ENCODE measurements at regions not wholly inside any gene's neighbourhood (a gene's known extent, or its start where the extent isn't known, plus 50 kb on each side); places are given as distances from the start of the nearest gene placed in this dataset.

DNA sequence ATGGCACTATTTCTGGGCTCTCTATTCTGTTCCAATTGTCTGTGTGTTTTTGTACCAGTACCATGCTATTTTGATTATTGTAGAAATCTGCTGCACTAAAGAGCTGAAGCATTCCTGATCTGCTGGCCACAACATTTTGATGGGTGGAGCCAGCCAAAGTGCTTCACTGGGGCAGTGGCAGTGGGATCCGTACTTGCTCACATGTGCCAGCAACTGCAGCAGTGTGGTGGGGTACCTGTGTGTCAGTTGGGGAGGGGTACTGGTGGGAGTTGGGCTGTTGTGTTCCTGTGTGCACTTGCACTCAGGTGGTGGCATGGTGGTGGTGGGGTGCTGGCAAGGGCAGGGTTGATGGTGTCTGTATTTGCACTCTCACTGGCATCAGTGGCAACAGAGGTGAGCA is 204.6 kb upstream of the ALG10 start:
- TF ChIP-seq, protein P1, sequence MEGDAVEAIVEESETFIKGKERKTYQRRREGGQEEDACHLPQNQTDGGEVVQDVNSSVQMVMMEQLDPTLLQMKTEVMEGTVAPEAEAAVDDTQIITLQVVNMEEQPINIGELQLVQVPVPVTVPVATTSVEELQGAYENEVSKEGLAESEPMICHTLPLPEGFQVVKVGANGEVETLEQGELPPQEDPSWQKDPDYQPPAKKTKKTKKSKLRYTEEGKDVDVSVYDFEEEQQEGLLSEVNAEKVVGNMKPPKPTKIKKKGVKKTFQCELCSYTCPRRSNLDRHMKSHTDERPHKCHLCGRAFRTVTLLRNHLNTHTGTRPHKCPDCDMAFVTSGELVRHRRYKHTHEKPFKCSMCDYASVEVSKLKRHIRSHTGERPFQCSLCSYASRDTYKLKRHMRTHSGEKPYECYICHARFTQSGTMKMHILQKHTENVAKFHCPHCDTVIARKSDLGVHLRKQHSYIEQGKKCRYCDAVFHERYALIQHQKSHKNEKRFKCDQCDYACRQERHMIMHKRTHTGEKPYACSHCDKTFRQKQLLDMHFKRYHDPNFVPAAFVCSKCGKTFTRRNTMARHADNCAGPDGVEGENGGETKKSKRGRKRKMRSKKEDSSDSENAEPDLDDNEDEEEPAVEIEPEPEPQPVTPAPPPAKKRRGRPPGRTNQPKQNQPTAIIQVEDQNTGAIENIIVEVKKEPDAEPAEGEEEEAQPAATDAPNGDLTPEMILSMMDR (IDR thresholded peaks at IDR 0.05; ENCODE audit: control extremely low read depth, extremely low read depth) = no peak
- WGBS, 2 donors = 78 to 81% methylated on average over 1 of the region's 1 CpG
- Histone ChIP-seq H3K36me3 (ENCODE audit: control insufficient read depth in 4 of 4, insufficient read depth in 4 of 4, low read length in 4 of 4) (no peaks in the 10 kb centered on the region), H3K27me3 (ENCODE audit: control insufficient read depth in 3 of 3, insufficient read depth in 3 of 3, low read length in 2 of 3) (no peaks in the 10 kb centered on the region), H3K9me3 (ENCODE audit: control insufficient read depth in 4 of 4, insufficient read depth in 3 of 4, low read length in 3 of 4) (peaks cover 0 to 9% (median 4%) of the 10 kb centered on the region in 4 donors), H3K4me3 (no peak overlapping the region), H3K9ac (ENCODE audit: insufficient read depth in 1 of 2, low read length in 2 of 2) (no peak overlapping the region), H3K4me1 (ENCODE audit: control insufficient read depth in 5 of 5, insufficient read depth in 5 of 5, low read length in 5 of 5) (no peaks in the 10 kb centered on the region), H3K27ac (ENCODE audit: low read depth in 1 of 2, low read length in 1 of 2) (no peak overlapping the region)
- ATAC-seq (ENCODE audit: insufficient read depth, low FRiP score) (no peak), DNase-seq (no peak)

DNA sequence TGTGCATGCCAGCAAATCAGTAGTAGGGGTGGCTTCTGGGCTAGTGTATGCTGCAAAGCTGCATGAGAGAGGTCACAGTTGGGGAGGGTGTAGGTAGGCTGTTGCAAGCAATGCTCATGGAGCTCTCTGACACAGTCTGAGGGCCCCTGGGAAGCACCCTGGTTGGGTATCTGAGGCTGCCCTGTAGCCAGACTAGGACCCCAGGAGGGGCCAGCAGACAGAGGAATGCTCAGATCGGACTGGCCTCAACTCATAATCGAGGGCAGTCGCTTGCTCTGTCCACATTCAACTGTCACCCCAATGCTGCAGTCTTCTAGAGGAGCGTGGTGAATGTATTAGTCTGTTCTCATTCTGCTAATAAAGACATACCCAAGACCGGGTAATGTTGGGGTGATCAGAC is 204.0 kb upstream of the ALG10 start:
- TF ChIP-seq, protein P1 (IDR thresholded peaks at IDR 0.05; ENCODE audit: control extremely low read depth, extremely low read depth) = no peak
- ATAC-seq (ENCODE audit: insufficient read depth, low FRiP score) = no peak
- peaks cover 0 to 9% (median 4%) of the 10 kb centered on the region in 4 donors for H3K9me3 ChIP-seq (ENCODE audit: control insufficient read depth in 4 of 4, insufficient read depth in 3 of 4, low read length in 3 of 4)

DNA sequence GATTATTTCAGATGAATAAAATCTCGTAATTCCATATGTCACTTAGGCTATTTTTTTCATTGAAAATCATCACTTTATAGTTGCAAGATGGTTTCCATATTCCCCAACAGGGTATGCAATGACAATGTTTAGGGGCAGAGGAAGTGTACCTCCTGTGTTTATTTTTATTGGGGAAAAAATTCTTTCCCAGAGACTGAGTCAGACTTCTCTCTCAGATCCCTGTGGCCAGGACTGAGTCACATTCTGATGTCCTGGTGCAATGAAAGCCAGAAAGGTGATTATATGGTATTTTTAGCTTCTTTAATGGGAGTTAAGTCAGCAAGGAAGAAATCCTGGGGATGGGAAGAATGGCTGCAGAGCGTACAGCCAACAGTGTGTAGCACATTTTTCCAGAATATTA is 196.9 kb upstream of the ALG10 start:
- no peak overlapping the region for H3K27ac ChIP-seq (ENCODE audit: low read depth in 1 of 2, low read length in 1 of 2)
- ATAC-seq (ENCODE audit: insufficient read depth, low FRiP score) (no peak), DNase-seq (no peak)
- H3K4me3 ChIP-seq = no peak overlapping the region
- WGBS, 2 donors = 49 to 62% methylated on average over 2 of the region's 2 CpGs
- no peak overlapping the region for H3K9ac ChIP-seq (ENCODE audit: insufficient read depth in 1 of 2, low read length in 2 of 2)
- no peaks in the 10 kb centered on the region for H3K27me3 ChIP-seq (ENCODE audit: control insufficient read depth in 3 of 3, insufficient read depth in 3 of 3, low read length in 2 of 3)
- H3K36me3 ChIP-seq (ENCODE audit: control insufficient read depth in 4 of 4, insufficient read depth in 4 of 4, low read length in 4 of 4) = no peaks in the 10 kb centered on the region
- TF ChIP-seq, protein P1 (IDR thresholded peaks at IDR 0.05; ENCODE audit: control extremely low read depth, extremely low read depth) = no peak
- no peaks in the 10 kb centered on the region for H3K4me1 ChIP-seq (ENCODE audit: control insufficient read depth in 5 of 5, insufficient read depth in 5 of 5, low read length in 5 of 5)
- peaks cover 0 to 4% (median under 1%) of the 10 kb centered on the region in 4 donors for H3K9me3 ChIP-seq (ENCODE audit: control insufficient read depth in 4 of 4, insufficient read depth in 3 of 4, low read length in 3 of 4)

More for the DNA sequence above, 204.0 kb upstream of the ALG10 start:
- 76 to 88% methylated on average over 5 of the region's 5 CpGs for WGBS, 2 donors
- H3K36me3 ChIP-seq (ENCODE audit: control insufficient read depth in 4 of 4, insufficient read depth in 4 of 4, low read length in 4 of 4) = no peaks in the 10 kb centered on the region
- no peak overlapping the region for H3K27ac ChIP-seq (ENCODE audit: low read depth in 1 of 2, low read length in 1 of 2)
- no peak for DNase-seq
- no peak overlapping the region for H3K9ac ChIP-seq (ENCODE audit: insufficient read depth in 1 of 2, low read length in 2 of 2)
- H3K4me3 ChIP-seq = no peak overlapping the region
- H3K27me3 ChIP-seq (ENCODE audit: control insufficient read depth in 3 of 3, insufficient read depth in 3 of 3, low read length in 2 of 3) = no peaks in the 10 kb centered on the region
- no peaks in the 10 kb centered on the region for H3K4me1 ChIP-seq (ENCODE audit: control insufficient read depth in 5 of 5, insufficient read depth in 5 of 5, low read length in 5 of 5)

DNA sequence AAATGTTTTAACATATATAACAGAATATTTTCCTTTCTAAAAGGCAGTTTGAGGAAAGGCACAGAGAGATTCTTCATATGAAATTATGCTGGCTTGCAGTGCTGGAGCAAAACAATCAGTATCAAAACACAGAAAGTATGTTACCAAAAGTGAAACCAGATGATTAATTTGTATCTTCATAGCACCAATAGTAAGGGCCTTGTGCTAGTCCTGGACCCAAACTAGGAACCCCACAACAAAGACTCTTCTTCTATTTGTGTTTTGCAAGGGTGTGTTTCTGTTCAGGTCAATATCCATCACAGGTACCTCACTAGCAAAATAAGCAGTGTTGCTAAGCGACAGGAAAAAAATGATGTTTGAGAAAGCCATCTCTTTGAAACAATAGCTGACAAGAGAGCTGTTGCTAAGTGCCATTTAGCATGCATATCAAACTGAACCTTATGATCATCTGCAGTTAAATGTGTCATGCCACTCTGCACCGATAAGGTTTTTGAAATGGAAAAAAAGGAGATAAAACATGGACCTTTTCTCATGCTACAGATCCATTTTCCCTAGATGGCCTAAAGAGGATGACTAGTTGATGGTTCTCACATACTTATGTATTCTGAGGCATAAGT is 196.2 kb upstream of the ALG10 start:
- Histone ChIP-seq H3K4me1 (ENCODE audit: control insufficient read depth in 5 of 5, insufficient read depth in 5 of 5, low read length in 5 of 5) (no peaks in the 10 kb centered on the region), H3K36me3 (ENCODE audit: control insufficient read depth in 4 of 4, insufficient read depth in 4 of 4, low read length in 4 of 4) (no peaks in the 10 kb centered on the region), H3K4me3 (no peak overlapping the region), H3K27me3 (ENCODE audit: control insufficient read depth in 3 of 3, insufficient read depth in 3 of 3, low read length in 2 of 3) (no peaks in the 10 kb centered on the region), H3K9ac (ENCODE audit: insufficient read depth in 1 of 2, low read length in 2 of 2) (no peak overlapping the region), H3K9me3 (ENCODE audit: control insufficient read depth in 4 of 4, insufficient read depth in 3 of 4, low read length in 3 of 4) (peaks cover 0 to 4% (median under 1%) of the 10 kb centered on the region in 4 donors), H3K27ac (ENCODE audit: low read depth in 1 of 2, low read length in 1 of 2) (no peak overlapping the region)
- no peak for ATAC-seq (ENCODE audit: insufficient read depth, low FRiP score)
- 87 to 88% methylated on average over 2 of the region's 2 CpGs for WGBS, 2 donors
- no peak for DNase-seq
- TF ChIP-seq, protein P1 (IDR thresholded peaks at IDR 0.05; ENCODE audit: control extremely low read depth, extremely low read depth) = no peak

Data from lung (tissue), 11 donors.